AG09319 (cell line): ENCODE measurements at regions not wholly inside any gene's neighbourhood (a gene's known extent, or its start where the extent isn't known, plus 50 kb on each side); places are given as distances from the start of the nearest gene placed in this dataset.

Experiments
- DNase-seq: peaks from one replicate; pipeline ENCODE4 v3.0.0-alpha.2; 2010; ENCODE audit warnings: low read depth; ENCODE audit errors: extremely low read depth
- CTCF ChIP-seq: IDR thresholded peaks from 2 replicates; pipeline ENCODE4 v1.5.1; 2011; ENCODE audit warnings: low read depth, mild to moderate bottlenecking, inconsistent platforms, low read length, moderate library complexity

- no peak for TF ChIP-seq CTCF
- no peak for DNase-seq
These were observed 102.7 kb upstream of the BMP5 start for GRCh38 chr6:55977959-55978665.

GRCh38 chr6:55974688-55975087 is 99.3 kb upstream of the BMP5 start:
- TF ChIP-seq CTCF = no peak
- no peak for DNase-seq

- no peak for TF ChIP-seq CTCF
These were observed 96.7 kb upstream of the BMP5 start for GRCh38 chr6:55972091-55972490.

GRCh38 chr6:55969526-55969925 is 94.1 kb upstream of the BMP5 start:
- no peak for DNase-seq
- TF ChIP-seq CTCF = no peak

More at GRCh38 chr6:55972091-55972490, 96.7 kb upstream of the BMP5 start:
- no peak for DNase-seq

GRCh38 chr6:55968926-55969325 is 93.5 kb upstream of the BMP5 start:
- no peak for DNase-seq
- no peak for TF ChIP-seq CTCF

- TF ChIP-seq CTCF = no peak
- no peak for DNase-seq
These were observed 88.7 kb upstream of the BMP5 start for GRCh38 chr6:55964136-55964535.

GRCh38 chr6:55963301-55963700 is 87.9 kb upstream of the BMP5 start:
- TF ChIP-seq CTCF = peak; percentile 31
- no peak for DNase-seq
